CD4-positive, alpha-beta memory T cell (primary cell): ENCODE measurements at regions not wholly inside any gene's neighbourhood (a gene's known extent, or its start where the extent isn't known, plus 50 kb on each side); places are given as distances from the start of the nearest gene placed in this dataset.

ENCODE experiments used
- CTCF ChIA-PET: fragments of 350-600 bp; sonication (Branson Sonifier 250); formaldehyde crosslinking; loops from one replicate; lab custom pipeline; 2021; ENCODE audit warnings: inconsistent platforms; ENCODE audit not compliant: partially characterized antibody; lab: Charles Lee
- POLR2A ChIA-PET: fragments of 350-600 bp; sonication (Branson Sonifier 250); formaldehyde crosslinking; loops from one replicate; lab custom pipeline; 2021; ENCODE audit not compliant: partially characterized antibody; lab: Charles Lee
- DNase-seq, 5 donors: peaks; one replicate each; pipeline versions ENCODE4 v3.0.0 to v3.0.0-alpha.2; 2020 to 2022; ENCODE audit warnings: mixed read lengths in 1 of 5
- H3K27ac ChIP-seq: one replicate; pipeline ENCODE4 v1.7.0; 2013; ENCODE audit warnings: low read depth, low read length
- H3K27me3 ChIP-seq: 2 replicates; pipeline ENCODE4 v1.7.0; 2013; ENCODE audit warnings: mild to moderate bottlenecking, low read length, moderate library complexity; ENCODE audit not compliant: insufficient read depth
- H3K36me3 ChIP-seq: 2 replicates; pipeline ENCODE4 v1.7.0; 2013; ENCODE audit warnings: mild to moderate bottlenecking, low read length, moderate library complexity; ENCODE audit not compliant: insufficient read depth
- H3K4me1 ChIP-seq: 2 replicates; pipeline ENCODE4 v1.7.0; 2013; ENCODE audit warnings: mild to moderate bottlenecking, low read length, moderate library complexity; ENCODE audit not compliant: insufficient read depth
- H3K4me3 ChIP-seq, 2 donors: one replicate each; pipeline ENCODE4 v1.7.0; 2013; ENCODE audit warnings: low read length in 2 of 2, mild to moderate bottlenecking in 1 of 2
- H3K9me3 ChIP-seq, 2 donors: one replicate each; pipeline ENCODE4 v1.7.0; 2013; ENCODE audit warnings: low read length in 2 of 2, control low read depth in 1 of 2; ENCODE audit not compliant: control insufficient read depth in 1 of 2
- H3K27ac Mint-ChIP-seq, 7 donors: one replicate each; pipeline ENCODE4 v1.8.0; 2020 to 2021; ENCODE audit warnings: mixed read lengths in 7 of 7, mild to moderate bottlenecking in 6 of 7, inconsistent platforms in 3 of 7, moderate library complexity in 3 of 7
- H3K27me3 Mint-ChIP-seq, 2 donors: one replicate each; pipeline ENCODE4 v1.8.0; 2020 to 2021; ENCODE audit warnings: mixed read lengths in 2 of 2
- H3K36me3 Mint-ChIP-seq, 2 donors: one replicate each; pipeline ENCODE4 v1.8.0; 2020 to 2021; ENCODE audit warnings: mixed read lengths in 2 of 2, inconsistent platforms in 1 of 2, mild to moderate bottlenecking in 1 of 2
- H3K4me1 Mint-ChIP-seq, 4 donors: one replicate each; pipeline ENCODE4 v1.8.0; 2020 to 2021; ENCODE audit warnings: mixed read lengths in 4 of 4, mild to moderate bottlenecking in 1 of 4
- H3K4me3 Mint-ChIP-seq, 8 donors: one replicate each; pipeline ENCODE4 v1.8.0; 2020 to 2021; ENCODE audit warnings: mixed read lengths in 8 of 8, mild to moderate bottlenecking in 7 of 8, moderate library complexity in 6 of 8, inconsistent platforms in 3 of 8
- H3K9me3 Mint-ChIP-seq, 8 donors: one replicate each; pipeline ENCODE4 v1.8.0; 2020 to 2021; ENCODE audit warnings: mixed read lengths in 8 of 8, mild to moderate bottlenecking in 5 of 8, inconsistent platforms in 3 of 8, moderate library complexity in 1 of 8
- intact Hi-C: fragments of 100-400 bp; cut with micrococcal nuclease; formaldehyde crosslinking; loops from one replicate; pipeline ENCODE4 v1.15.1; 2023

- peaks cover 0 to 2% (median under 1%) of the 10 kb centered on the region in 4 donors for H3K4me1 Mint-ChIP-seq
- H3K9me3 Mint-ChIP-seq = peaks cover 0 to 2% (median 0%) of the 10 kb centered on the region in 8 donors
- ChIA-PET CTCF (no interaction called here), POLR2A (no interaction called here)
- H3K36me3 Mint-ChIP-seq = no peaks in the 10 kb centered on the region
- H3K27me3 ChIP-seq = no peaks in the 10 kb centered on the region
- H3K9me3 ChIP-seq = no peaks in the 10 kb centered on the region
- H3K27me3 Mint-ChIP-seq = peaks cover 1 to 3% of the 10 kb centered on the region in 2 donors
- intact Hi-C loops = no loop called here
- no peak overlapping the region for H3K4me3 ChIP-seq
- H3K27ac Mint-ChIP-seq = no peak overlapping the region
- H3K4me3 Mint-ChIP-seq = no peak overlapping the region
- no peaks in the 10 kb centered on the region for H3K4me1 ChIP-seq
- DNase-seq = no peak
- no peaks in the 10 kb centered on the region for H3K36me3 ChIP-seq
- H3K27ac ChIP-seq = no peak overlapping the region
These were observed 222.3 kb downstream of the DMRT2 start for GRCh38 chr9:1272488-1272887.

GRCh38 chr9:1273859-1274258, 223.7 kb downstream of the DMRT2 start:
- POLR2A ChIA-PET = no interaction called here
- H3K27ac Mint-ChIP-seq = no peak overlapping the region
- DNase-seq = no peak
- Histone ChIP-seq H3K27ac (no peak overlapping the region), H3K4me1 (no peaks in the 10 kb centered on the region), H3K4me3 (no peak overlapping the region), H3K36me3 (no peaks in the 10 kb centered on the region), H3K9me3 (no peaks in the 10 kb centered on the region), H3K27me3 (no peaks in the 10 kb centered on the region)
- peaks cover 0 to 2% (median 0%) of the 10 kb centered on the region in 4 donors for H3K4me1 Mint-ChIP-seq
- peaks cover 1 to 3% of the 10 kb centered on the region in 2 donors for H3K27me3 Mint-ChIP-seq
- CTCF ChIA-PET = no interaction called here
- no peaks in the 10 kb centered on the region for H3K36me3 Mint-ChIP-seq
- intact Hi-C loops = no loop called here
- H3K9me3 Mint-ChIP-seq = peaks cover 0 to 2% (median 0%) of the 10 kb centered on the region in 8 donors
- H3K4me3 Mint-ChIP-seq = no peak overlapping the region

GRCh38 chr9:1274334-1274733, 224.2 kb downstream of the DMRT2 start:
- DNase-seq = no peak
- no peak overlapping the region for H3K4me3 Mint-ChIP-seq
- H3K4me1 ChIP-seq = no peaks in the 10 kb centered on the region
- H3K36me3 Mint-ChIP-seq = no peaks in the 10 kb centered on the region
- POLR2A ChIA-PET = no interaction called here
- no peaks in the 10 kb centered on the region for H3K9me3 ChIP-seq
- CTCF ChIA-PET = no interaction called here
- H3K27ac Mint-ChIP-seq = no peak overlapping the region
- H3K27ac ChIP-seq = no peak overlapping the region
- H3K27me3 ChIP-seq = no peaks in the 10 kb centered on the region
- intact Hi-C loops = no loop called here
- peaks cover 1 to 3% of the 10 kb centered on the region in 2 donors for H3K27me3 Mint-ChIP-seq
- peaks cover 0 to 2% (median 0%) of the 10 kb centered on the region in 8 donors for H3K9me3 Mint-ChIP-seq
- peaks cover 0 to 2% (median 0%) of the 10 kb centered on the region in 4 donors for H3K4me1 Mint-ChIP-seq
- no peaks in the 10 kb centered on the region for H3K36me3 ChIP-seq
- no peak overlapping the region for H3K4me3 ChIP-seq

GRCh38 chr9:1276474-1276873, 226.3 kb downstream of the DMRT2 start:
- Mint-ChIP-seq H3K36me3 (no peaks in the 10 kb centered on the region), H3K4me1 (peaks cover 0 to 2% (median 0%) of the 10 kb centered on the region in 4 donors), H3K9me3 (peaks cover 0 to 2% (median 0%) of the 10 kb centered on the region in 8 donors), H3K27me3 (peaks cover 1 to 2% of the 10 kb centered on the region in 2 donors), H3K4me3 (no peak overlapping the region), H3K27ac (no peak overlapping the region)
- ChIA-PET POLR2A (no interaction called here), CTCF (no interaction called here)
- Histone ChIP-seq H3K4me1 (no peaks in the 10 kb centered on the region), H3K27ac (no peak overlapping the region), H3K36me3 (no peaks in the 10 kb centered on the region), H3K4me3 (no peak overlapping the region), H3K27me3 (no peaks in the 10 kb centered on the region), H3K9me3 (no peaks in the 10 kb centered on the region)
- DNase-seq = no peak
- intact Hi-C loops = no loop called here

GRCh38 chr9:1284727-1285126, 234.6 kb downstream of the DMRT2 start:
- Histone ChIP-seq H3K27ac (no peak overlapping the region), H3K36me3 (no peaks in the 10 kb centered on the region), H3K4me3 (no peak overlapping the region), H3K4me1 (no peaks in the 10 kb centered on the region), H3K9me3 (no peaks in the 10 kb centered on the region), H3K27me3 (no peaks in the 10 kb centered on the region)
- H3K27me3 Mint-ChIP-seq = peaks cover 2 to 4% of the 10 kb centered on the region in 2 donors
- no peak overlapping the region for H3K4me3 Mint-ChIP-seq
- ChIA-PET CTCF (no interaction called here), POLR2A (no interaction called here)
- H3K9me3 Mint-ChIP-seq = peaks cover 0 to 6% (median 1%) of the 10 kb centered on the region in 8 donors
- no peaks in the 10 kb centered on the region for H3K36me3 Mint-ChIP-seq
- H3K4me1 Mint-ChIP-seq = no peaks in the 10 kb centered on the region
- H3K27ac Mint-ChIP-seq = no peak overlapping the region
- intact Hi-C loops = no loop called here
- DNase-seq = no peak

GRCh38 chr9:1285526-1285925, 235.4 kb downstream of the DMRT2 start:
- Mint-ChIP-seq H3K4me1 (no peaks in the 10 kb centered on the region), H3K27me3 (peaks cover 2 to 4% of the 10 kb centered on the region in 2 donors), H3K9me3 (peaks cover 0 to 6% (median 1%) of the 10 kb centered on the region in 8 donors), H3K4me3 (no peak overlapping the region), H3K27ac (no peak overlapping the region), H3K36me3 (no peaks in the 10 kb centered on the region)
- CTCF ChIA-PET = no interaction called here
- H3K27ac ChIP-seq = no peak overlapping the region
- intact Hi-C loops = no loop called here
- POLR2A ChIA-PET = no interaction called here
- H3K9me3 ChIP-seq = no peaks in the 10 kb centered on the region
- H3K4me3 ChIP-seq = no peak overlapping the region
- no peaks in the 10 kb centered on the region for H3K4me1 ChIP-seq
- no peaks in the 10 kb centered on the region for H3K27me3 ChIP-seq
- no peak for DNase-seq
- H3K36me3 ChIP-seq = no peaks in the 10 kb centered on the region

- Histone ChIP-seq H3K27ac (no peak overlapping the region), H3K36me3 (no peaks in the 10 kb centered on the region), H3K27me3 (no peaks in the 10 kb centered on the region), H3K9me3 (no peaks in the 10 kb centered on the region), H3K4me1 (no peaks in the 10 kb centered on the region), H3K4me3 (no peak overlapping the region)
- H3K4me1 Mint-ChIP-seq = no peaks in the 10 kb centered on the region
- intact Hi-C loops = no loop called here
- no peaks in the 10 kb centered on the region for H3K27me3 Mint-ChIP-seq
- no peak for DNase-seq
- H3K9me3 Mint-ChIP-seq = peaks cover 0 to 8% (median 2%) of the 10 kb centered on the region in 8 donors
- H3K36me3 Mint-ChIP-seq = no peaks in the 10 kb centered on the region
- POLR2A ChIA-PET = no interaction called here
- no peak overlapping the region for H3K4me3 Mint-ChIP-seq
- H3K27ac Mint-ChIP-seq = no peak overlapping the region
- CTCF ChIA-PET = no interaction called here
These were observed 242.2 kb downstream of the DMRT2 start for GRCh38 chr9:1292384-1292783.
